OCI-LY7 (cell line): ENCODE measurements at regions not wholly inside any gene's neighbourhood (a gene's known extent, or its start where the extent isn't known, plus 50 kb on each side); places are given as distances from the start of the nearest gene placed in this dataset.

Experiments
- BruUV-seq: library from RNA; stranded (reverse); fragments of 400-500 nt; replicated peaks from 2 replicates; lab custom pipeline; 2021; lab: Mats Ljungman, UMichigan
- CTCF ChIA-PET: fragments of 300-600 bp; sonication (Branson Sonifier 250); formaldehyde crosslinking; loops from one replicate; lab custom pipeline; 2022; ENCODE audit warnings: antibody characterized with exemption; ENCODE audit not compliant: unreplicated experiment; lab: Charles Lee
- POLR2A ChIA-PET: fragments of 300-600 bp; sonication (Branson Sonifier 250); formaldehyde crosslinking; loops from one replicate; lab custom pipeline; 2022; ENCODE audit warnings: antibody characterized with exemption; lab: Charles Lee
- DNase-seq: peaks from one replicate; pipeline ENCODE4 v3.0.0-alpha.2; 2015; ENCODE audit warnings: low spot score
- H2AFZ ChIP-seq: fragments of 200-600 bp; sonication (generic), shearing (Covaris generic); 2 replicates; pipeline ENCODE4 v1.6.1; 2014; ENCODE audit warnings: mild to moderate bottlenecking, antibody characterized with exemption, low read length, moderate library complexity
- H3K27ac ChIP-seq: fragments of 200-600 bp; sonication (generic); 2 replicates; pipeline ENCODE4 v1.5.1; 2014; ENCODE audit warnings: mixed run types, low read depth, mild to moderate bottlenecking, moderate library complexity, low read length, inconsistent platforms; ENCODE audit not compliant: poor library complexity, severe bottlenecking
- H3K36me3 ChIP-seq: fragments of 200-600 bp; sonication (generic); 2 replicates; pipeline ENCODE4 v1.6.1; 2014; ENCODE audit warnings: mild to moderate bottlenecking, antibody characterized with exemption, low read length, moderate library complexity, mixed read lengths; ENCODE audit not compliant: insufficient read depth
- H3K4me1 ChIP-seq: fragments of 200-600 bp; sonication (generic); 2 replicates; pipeline ENCODE4 v1.5.1; 2014; ENCODE audit warnings: mild to moderate bottlenecking, low read length; ENCODE audit not compliant: insufficient read depth, poor library complexity, severe bottlenecking
- H3K4me2 ChIP-seq: fragments of 200-600 bp; sonication (generic); 2 replicates; pipeline ENCODE4 v1.6.1; 2014; ENCODE audit warnings: mild to moderate bottlenecking, low read length
- H3K4me3 ChIP-seq: fragments of 200-600 bp; sonication (generic); 2 replicates; pipeline ENCODE4 v1.5.1; 2014; ENCODE audit warnings: mild to moderate bottlenecking, low read depth, low read length; ENCODE audit not compliant: poor library complexity, severe bottlenecking
- H3K79me2 ChIP-seq: fragments of 200-600 bp; sonication (generic); 2 replicates; pipeline ENCODE4 v1.6.1; 2016; ENCODE audit warnings: low read depth, mild to moderate bottlenecking, low read length, moderate library complexity, mixed read lengths; ENCODE audit not compliant: insufficient read depth
- H3K9me2 ChIP-seq: fragments of 200-600 bp; sonication (generic); 2 replicates; pipeline ENCODE4 v1.6.1; 2016; ENCODE audit warnings: mild to moderate bottlenecking, low read length, mixed read lengths; ENCODE audit not compliant: insufficient read depth
- H3K9me3 ChIP-seq: fragments of 200-600 bp; sonication (generic); 2 replicates; pipeline ENCODE4 v1.6.1; 2014; ENCODE audit warnings: mild to moderate bottlenecking, mixed run types, low read length, mixed read lengths
- H4K20me1 ChIP-seq: fragments of 200-600 bp; sonication (generic); 2 replicates; pipeline ENCODE4 v1.6.1; 2014; ENCODE audit warnings: mild to moderate bottlenecking, antibody characterized with exemption, low read length, moderate library complexity, mixed read lengths; ENCODE audit not compliant: insufficient read depth
- CTCF ChIP-seq: fragments of 200-600 bp; sonication (generic); conservative IDR thresholded peaks from 2 replicates; pipeline ENCODE4 v1.5.1; 2014; ENCODE audit warnings: mild to moderate bottlenecking, antibody characterized with exemption, low read length, moderate library complexity, mixed read lengths
- EZH2phosphoT487 ChIP-seq: fragments of 200-600 bp; sonication (generic); IDR thresholded peaks from 2 replicates; pipeline ENCODE4 v1.6.1; 2018; ENCODE audit warnings: low read depth, borderline replicate concordance, mild to moderate bottlenecking, mixed run types, antibody characterized with exemption, low read length, moderate library complexity, mixed read lengths
- intact Hi-C: fragments of 100-400 bp; cut with micrococcal nuclease; formaldehyde crosslinking; loops from one replicate; pipeline ENCODE4 v1.10.0; 2022; ENCODE audit not compliant: unreplicated experiment

- intact Hi-C loops: loop anchor here (10.0 kb wide), 1 partner anchor 105 kb away; no protein-coding TSS in a partner anchor
- no peaks in the 10 kb centered on the region for H3K36me3 ChIP-seq
- H3K4me2 ChIP-seq: no peak overlapping the region
- no peaks in the 10 kb centered on the region for H3K4me1 ChIP-seq
- H3K4me3 ChIP-seq: no peak overlapping the region
- no peak overlapping the region for H2AFZ ChIP-seq
- BruUV-seq: no TSS peak
- no peaks in the 10 kb centered on the region for H3K79me2 ChIP-seq
- ChIA-PET POLR2A (no interaction called here), CTCF (no interaction called here)
- H3K9me2 ChIP-seq: no peaks in the 10 kb centered on the region
- DNase-seq: no peak
- H4K20me1 ChIP-seq: no peaks in the 10 kb centered on the region
- TF ChIP-seq EZH2phosphoT487: no peak
- no peak for TF ChIP-seq CTCF
- no peaks in the 10 kb centered on the region for H3K9me3 ChIP-seq
- no peak overlapping the region for H3K27ac ChIP-seq
Observed at GRCh38 chr14:103189481-103190470, 66.5 kb downstream of the TNFAIP2 start.

- CTCF ChIA-PET: no interaction called here
- H3K9me3 ChIP-seq: no peaks in the 10 kb centered on the region
Observed at GRCh38 chr14:103190741-103191140, 67.5 kb downstream of the TNFAIP2 start.

More at GRCh38 chr14:103190741-103191140, 67.5 kb downstream of the TNFAIP2 start:
- Histone ChIP-seq H3K9me2 (no peaks in the 10 kb centered on the region), H3K4me1 (no peaks in the 10 kb centered on the region), H3K4me3 (no peak overlapping the region), H2AFZ (no peak overlapping the region; the same call in 1 of the 2 replicates), H3K79me2 (no peaks in the 10 kb centered on the region), H3K4me2 (no peak overlapping the region), H3K27ac (no peak overlapping the region), H3K36me3 (no peaks in the 10 kb centered on the region), H4K20me1 (no peaks in the 10 kb centered on the region)
- intact Hi-C loops: no loop called here
- POLR2A ChIA-PET: no interaction called here
- DNase-seq: no peak
- BruUV-seq: no TSS peak
- TF ChIP-seq CTCF (no peak), EZH2phosphoT487 (no peak)
